ENCODE measurements at regions not wholly inside any gene's neighbourhood (a gene's known extent, or its start where the extent isn't known, plus 50 kb on each side); places are given as distances from the start of the nearest gene placed in this dataset.

DNA sequence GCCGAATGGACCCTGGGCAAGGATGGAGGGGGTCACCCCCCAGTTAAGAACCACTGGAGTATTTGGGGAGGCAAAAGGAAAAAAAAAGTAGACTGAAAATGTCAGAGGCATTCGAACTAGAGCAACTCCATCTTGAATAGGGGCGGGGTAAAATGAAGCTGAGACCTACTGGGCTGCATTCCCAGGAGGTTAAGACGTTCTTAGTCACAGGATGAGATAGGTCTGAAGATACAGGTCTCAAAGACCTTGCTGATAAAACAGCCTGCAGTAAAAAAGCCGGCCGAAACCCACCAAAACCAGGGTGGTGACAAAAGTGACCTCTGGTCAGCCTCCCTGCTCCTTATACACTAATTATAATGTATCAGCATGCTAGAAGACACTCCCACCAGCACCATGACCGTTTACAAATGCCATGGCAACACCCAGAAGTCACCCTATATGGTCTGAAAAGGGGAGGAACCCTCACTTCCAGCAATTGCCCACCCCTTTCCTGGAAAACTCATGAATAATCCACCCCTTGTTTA is 70.4 kb upstream of the KCNG1 start (continued):
- TF ChIP-seq HDAC8 (tag; IDR thresholded peaks at IDR 0.05), result no peak
- TF ChIP-seq TBP (optimal IDR thresholded peaks at IDR 0.05; ENCODE audit: low read depth, low read length), result no peak
- TF ChIP-seq CBX8 (IDR thresholded peaks at IDR 0.05; ENCODE audit: borderline replicate concordance, extremely low read depth, low read depth, low read length, poor library complexity, severe bottlenecking), result no peak
- TF ChIP-seq CXXC5 (CRISPR knock-in tag; IDR thresholded peaks at IDR 0.05), result no peak
- peak; percentile 74 for TF ChIP-seq RFX1 (IDR thresholded peaks at IDR 0.05)
- TF ChIP-seq DDX20 (tag; IDR thresholded peaks at IDR 0.05; ENCODE audit: low read depth), result no peak
- no peak for TF ChIP-seq ZBTB34 (CRISPR knock-in tag; IDR thresholded peaks at IDR 0.05)
- TF ChIP-seq SIN3B (IDR thresholded peaks at IDR 0.05; ENCODE audit: low read depth), result no peak
- TF ChIP-seq, protein P1, sequence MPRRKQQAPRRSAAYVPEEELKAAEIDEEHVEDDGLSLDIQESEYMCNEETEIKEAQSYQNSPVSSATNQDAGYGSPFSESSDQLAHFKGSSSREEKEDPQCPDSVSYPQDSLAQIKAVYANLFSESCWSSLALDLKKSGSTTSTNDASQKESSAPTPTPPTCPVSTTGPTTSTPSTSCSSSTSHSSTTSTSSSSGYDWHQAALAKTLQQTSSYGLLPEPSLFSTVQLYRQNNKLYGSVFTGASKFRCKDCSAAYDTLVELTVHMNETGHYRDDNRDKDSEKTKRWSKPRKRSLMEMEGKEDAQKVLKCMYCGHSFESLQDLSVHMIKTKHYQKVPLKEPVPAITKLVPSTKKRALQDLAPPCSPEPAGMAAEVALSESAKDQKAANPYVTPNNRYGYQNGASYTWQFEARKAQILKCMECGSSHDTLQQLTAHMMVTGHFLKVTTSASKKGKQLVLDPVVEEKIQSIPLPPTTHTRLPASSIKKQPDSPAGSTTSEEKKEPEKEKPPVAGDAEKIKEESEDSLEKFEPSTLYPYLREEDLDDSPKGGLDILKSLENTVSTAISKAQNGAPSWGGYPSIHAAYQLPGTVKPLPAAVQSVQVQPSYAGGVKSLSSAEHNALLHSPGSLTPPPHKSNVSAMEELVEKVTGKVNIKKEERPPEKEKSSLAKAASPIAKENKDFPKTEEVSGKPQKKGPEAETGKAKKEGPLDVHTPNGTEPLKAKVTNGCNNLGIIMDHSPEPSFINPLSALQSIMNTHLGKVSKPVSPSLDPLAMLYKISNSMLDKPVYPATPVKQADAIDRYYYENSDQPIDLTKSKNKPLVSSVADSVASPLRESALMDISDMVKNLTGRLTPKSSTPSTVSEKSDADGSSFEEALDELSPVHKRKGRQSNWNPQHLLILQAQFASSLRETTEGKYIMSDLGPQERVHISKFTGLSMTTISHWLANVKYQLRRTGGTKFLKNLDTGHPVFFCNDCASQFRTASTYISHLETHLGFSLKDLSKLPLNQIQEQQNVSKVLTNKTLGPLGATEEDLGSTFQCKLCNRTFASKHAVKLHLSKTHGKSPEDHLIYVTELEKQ (CRISPR knock-in tag; IDR thresholded peaks at IDR 0.05), result peak; percentile 72; the same call in 1 of the 2 replicates
- TF ChIP-seq HLTF (IDR thresholded peaks at IDR 0.05), result no peak
- no peak for TF ChIP-seq MCM3 (IDR thresholded peaks at IDR 0.05)
- TF ChIP-seq, protein P2, sequence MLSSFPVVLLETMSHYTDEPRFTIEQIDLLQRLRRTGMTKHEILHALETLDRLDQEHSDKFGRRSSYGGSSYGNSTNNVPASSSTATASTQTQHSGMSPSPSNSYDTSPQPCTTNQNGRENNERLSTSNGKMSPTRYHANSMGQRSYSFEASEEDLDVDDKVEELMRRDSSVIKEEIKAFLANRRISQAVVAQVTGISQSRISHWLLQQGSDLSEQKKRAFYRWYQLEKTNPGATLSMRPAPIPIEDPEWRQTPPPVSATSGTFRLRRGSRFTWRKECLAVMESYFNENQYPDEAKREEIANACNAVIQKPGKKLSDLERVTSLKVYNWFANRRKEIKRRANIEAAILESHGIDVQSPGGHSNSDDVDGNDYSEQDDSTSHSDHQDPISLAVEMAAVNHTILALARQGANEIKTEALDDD (IDR thresholded peaks at IDR 0.05), result no peak
- TF ChIP-seq STAT5A (IDR thresholded peaks at IDR 0.05; ENCODE audit: borderline replicate concordance, low read length), result peak; percentile 71; the same call in 1 of the 2 replicates
- TF ChIP-seq POLR2B (IDR thresholded peaks at IDR 0.05; ENCODE audit: low read depth, partially characterized antibody), result no peak
- TF ChIP-seq, protein P3, sequence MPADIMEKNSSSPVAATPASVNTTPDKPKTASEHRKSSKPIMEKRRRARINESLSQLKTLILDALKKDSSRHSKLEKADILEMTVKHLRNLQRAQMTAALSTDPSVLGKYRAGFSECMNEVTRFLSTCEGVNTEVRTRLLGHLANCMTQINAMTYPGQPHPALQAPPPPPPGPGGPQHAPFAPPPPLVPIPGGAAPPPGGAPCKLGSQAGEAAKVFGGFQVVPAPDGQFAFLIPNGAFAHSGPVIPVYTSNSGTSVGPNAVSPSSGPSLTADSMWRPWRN (IDR thresholded peaks at IDR 0.05; ENCODE audit: low read depth), result no peak
- TF ChIP-seq ZSCAN32 (CRISPR knock-in tag; IDR thresholded peaks at IDR 0.05), result 0 out of 2 replicates have a peak, but pooled peaks have one; percentile 35
- TF ChIP-seq ZNF431 (CRISPR knock-in tag; IDR thresholded peaks at IDR 0.05), result no peak
- no peak for TF ChIP-seq GATAD2A (IDR thresholded peaks at IDR 0.05)
- TF ChIP-seq KAT7 (CRISPR knock-in tag; IDR thresholded peaks at IDR 0.05; ENCODE audit: borderline replicate concordance), result no peak
- no peak for TF ChIP-seq POU5F1 (IDR thresholded peaks at IDR 0.05; ENCODE audit: borderline replicate concordance, low read depth, low read length, partially characterized antibody)
- 0 out of 2 replicates have a peak, but pooled peaks have one; percentile 53 for TF ChIP-seq TCFL5 (CRISPR knock-in tag; conservative IDR thresholded peaks at IDR 0.05)
- TF ChIP-seq ERF (CRISPR knock-in tag; IDR thresholded peaks at IDR 0.05), result no peak
- no peak for TF ChIP-seq ZNF217 (CRISPR knock-in tag; IDR thresholded peaks at IDR 0.05)

All from K562 (cell line).